ENCODE measurements at regions not wholly inside any gene's neighbourhood (a gene's known extent, or its start where the extent isn't known, plus 50 kb on each side); places are given as distances from the start of the nearest gene placed in this dataset.

DNA sequence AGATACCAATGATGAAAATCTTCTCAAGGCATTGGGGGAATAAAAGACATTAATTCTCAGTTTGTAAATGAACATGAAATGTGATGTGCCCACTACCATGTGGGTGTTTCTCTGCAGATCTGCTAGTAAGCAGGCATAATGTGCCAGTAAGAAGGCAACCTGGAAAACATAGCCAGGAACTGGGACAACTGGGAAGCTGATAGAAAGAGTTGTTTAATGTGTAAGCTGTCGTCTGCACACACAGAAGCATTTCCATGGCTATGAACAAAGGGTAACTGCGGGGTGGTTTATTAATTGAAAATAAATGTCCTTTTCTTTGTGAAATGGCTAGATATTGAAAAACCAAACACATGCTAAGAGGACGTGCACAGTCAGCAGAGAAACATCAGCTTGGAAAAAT lies 52.0 kb downstream of the ZC3H11B start:
- no peak for TF ChIP-seq EZH2 (IDR thresholded peaks at IDR 0.05)
- TF ChIP-seq, protein P1, sequence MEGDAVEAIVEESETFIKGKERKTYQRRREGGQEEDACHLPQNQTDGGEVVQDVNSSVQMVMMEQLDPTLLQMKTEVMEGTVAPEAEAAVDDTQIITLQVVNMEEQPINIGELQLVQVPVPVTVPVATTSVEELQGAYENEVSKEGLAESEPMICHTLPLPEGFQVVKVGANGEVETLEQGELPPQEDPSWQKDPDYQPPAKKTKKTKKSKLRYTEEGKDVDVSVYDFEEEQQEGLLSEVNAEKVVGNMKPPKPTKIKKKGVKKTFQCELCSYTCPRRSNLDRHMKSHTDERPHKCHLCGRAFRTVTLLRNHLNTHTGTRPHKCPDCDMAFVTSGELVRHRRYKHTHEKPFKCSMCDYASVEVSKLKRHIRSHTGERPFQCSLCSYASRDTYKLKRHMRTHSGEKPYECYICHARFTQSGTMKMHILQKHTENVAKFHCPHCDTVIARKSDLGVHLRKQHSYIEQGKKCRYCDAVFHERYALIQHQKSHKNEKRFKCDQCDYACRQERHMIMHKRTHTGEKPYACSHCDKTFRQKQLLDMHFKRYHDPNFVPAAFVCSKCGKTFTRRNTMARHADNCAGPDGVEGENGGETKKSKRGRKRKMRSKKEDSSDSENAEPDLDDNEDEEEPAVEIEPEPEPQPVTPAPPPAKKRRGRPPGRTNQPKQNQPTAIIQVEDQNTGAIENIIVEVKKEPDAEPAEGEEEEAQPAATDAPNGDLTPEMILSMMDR (IDR thresholded peaks at IDR 0.05) = no peak

Data from neural progenitor cell (in vitro differentiated cells).